Panc1 (cell line): ENCODE measurements at regions not wholly inside any gene's neighbourhood (a gene's known extent, or its start where the extent isn't known, plus 50 kb on each side); places are given as distances from the start of the nearest gene placed in this dataset.

Experiments
- POLR2AphosphoS5 ChIP-seq: IDR thresholded peaks from 2 replicates; pipeline ENCODE4 v1.6.1; 2012; ENCODE audit warnings: mild to moderate bottlenecking, low read depth, low read length, moderate library complexity
- REST ChIP-seq, 2 experiments: IDR thresholded peaks; 2 replicates each; pipeline ENCODE4 v1.6.1; 2011 to 2012; ENCODE audit warnings: low read depth in 2 of 2, control low read depth in 1 of 2, low read length in 1 of 2, mild to moderate bottlenecking in 1 of 2, moderate library complexity in 1 of 2; ENCODE audit not compliant: insufficient read depth in 1 of 2
- TCF7L2 ChIP-seq: IDR thresholded peaks from 2 replicates; pipeline ENCODE4 v1.6.1; 2011; ENCODE audit warnings: mild to moderate bottlenecking, low read depth, low read length, inconsistent platforms
- TF ChIP-seq, protein P1 (sequence below): fragments of 450-650 bp; IDR thresholded peaks from 2 replicates; pipeline ENCODE4 v1.5.1; 2017; ENCODE audit warnings: mild to moderate bottlenecking

- TF ChIP-seq, protein P1, sequence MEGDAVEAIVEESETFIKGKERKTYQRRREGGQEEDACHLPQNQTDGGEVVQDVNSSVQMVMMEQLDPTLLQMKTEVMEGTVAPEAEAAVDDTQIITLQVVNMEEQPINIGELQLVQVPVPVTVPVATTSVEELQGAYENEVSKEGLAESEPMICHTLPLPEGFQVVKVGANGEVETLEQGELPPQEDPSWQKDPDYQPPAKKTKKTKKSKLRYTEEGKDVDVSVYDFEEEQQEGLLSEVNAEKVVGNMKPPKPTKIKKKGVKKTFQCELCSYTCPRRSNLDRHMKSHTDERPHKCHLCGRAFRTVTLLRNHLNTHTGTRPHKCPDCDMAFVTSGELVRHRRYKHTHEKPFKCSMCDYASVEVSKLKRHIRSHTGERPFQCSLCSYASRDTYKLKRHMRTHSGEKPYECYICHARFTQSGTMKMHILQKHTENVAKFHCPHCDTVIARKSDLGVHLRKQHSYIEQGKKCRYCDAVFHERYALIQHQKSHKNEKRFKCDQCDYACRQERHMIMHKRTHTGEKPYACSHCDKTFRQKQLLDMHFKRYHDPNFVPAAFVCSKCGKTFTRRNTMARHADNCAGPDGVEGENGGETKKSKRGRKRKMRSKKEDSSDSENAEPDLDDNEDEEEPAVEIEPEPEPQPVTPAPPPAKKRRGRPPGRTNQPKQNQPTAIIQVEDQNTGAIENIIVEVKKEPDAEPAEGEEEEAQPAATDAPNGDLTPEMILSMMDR: no peak
- TF ChIP-seq TCF7L2: no peak
- no peak for TF ChIP-seq REST (IDR thresholded peaks at IDR 0.05; ENCODE audit: insufficient read depth in 1 of 2, low read depth in 2 of 2, low read length in 1 of 2)
- TF ChIP-seq POLR2AphosphoS5: no peak
These were observed 1115.2 kb upstream of the MIR17HG start for GRCh38 chr13:90232291-90232690.
